ENCODE measurements at regions not wholly inside any gene's neighbourhood (a gene's known extent, or its start where the extent isn't known, plus 50 kb on each side); places are given as distances from the start of the nearest gene placed in this dataset.

DNA sequence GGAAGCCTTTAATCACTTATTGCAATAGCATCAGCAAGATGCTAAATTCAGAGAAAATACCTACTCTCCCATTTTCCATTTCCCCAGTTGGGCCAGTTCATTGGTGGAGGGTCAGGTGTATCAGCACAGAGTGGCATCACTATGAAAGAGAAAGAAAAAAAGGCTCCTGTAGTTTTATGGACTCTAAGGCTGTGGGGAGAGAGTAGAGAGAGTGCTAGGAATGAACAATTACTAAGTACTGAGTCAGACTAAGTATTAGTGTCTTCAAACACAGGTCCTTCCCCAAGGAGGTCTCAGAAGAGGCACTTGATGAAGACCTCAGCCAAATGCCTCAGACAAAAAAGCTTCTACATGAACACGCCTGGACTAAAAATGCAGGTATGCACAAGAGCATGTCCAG lies 1061.9 kb downstream of the FSTL5 start:
- H3K27me3 ChIP-seq (ENCODE audit: control insufficient read depth, insufficient read depth, low read length): no peaks in the 10 kb centered on the region
- no peaks in the 10 kb centered on the region for H3K36me3 ChIP-seq (ENCODE audit: control insufficient read depth, insufficient read depth, low read length)
- FAIRE-seq: no peak
- TF ChIP-seq, protein P1, sequence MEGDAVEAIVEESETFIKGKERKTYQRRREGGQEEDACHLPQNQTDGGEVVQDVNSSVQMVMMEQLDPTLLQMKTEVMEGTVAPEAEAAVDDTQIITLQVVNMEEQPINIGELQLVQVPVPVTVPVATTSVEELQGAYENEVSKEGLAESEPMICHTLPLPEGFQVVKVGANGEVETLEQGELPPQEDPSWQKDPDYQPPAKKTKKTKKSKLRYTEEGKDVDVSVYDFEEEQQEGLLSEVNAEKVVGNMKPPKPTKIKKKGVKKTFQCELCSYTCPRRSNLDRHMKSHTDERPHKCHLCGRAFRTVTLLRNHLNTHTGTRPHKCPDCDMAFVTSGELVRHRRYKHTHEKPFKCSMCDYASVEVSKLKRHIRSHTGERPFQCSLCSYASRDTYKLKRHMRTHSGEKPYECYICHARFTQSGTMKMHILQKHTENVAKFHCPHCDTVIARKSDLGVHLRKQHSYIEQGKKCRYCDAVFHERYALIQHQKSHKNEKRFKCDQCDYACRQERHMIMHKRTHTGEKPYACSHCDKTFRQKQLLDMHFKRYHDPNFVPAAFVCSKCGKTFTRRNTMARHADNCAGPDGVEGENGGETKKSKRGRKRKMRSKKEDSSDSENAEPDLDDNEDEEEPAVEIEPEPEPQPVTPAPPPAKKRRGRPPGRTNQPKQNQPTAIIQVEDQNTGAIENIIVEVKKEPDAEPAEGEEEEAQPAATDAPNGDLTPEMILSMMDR (IDR thresholded peaks at IDR 0.05; ENCODE audit: insufficient read depth, low read length, severe bottlenecking): no peak
- DNase-seq (ENCODE audit: low read depth): no peak
- H3K4me3 ChIP-seq (ENCODE audit: low read depth, low read length): no peak overlapping the region

GRCh38 chr4:161097821-161098220 lies 1066.0 kb downstream of the FSTL5 start:
- Histone ChIP-seq H3K36me3 (ENCODE audit: control insufficient read depth, insufficient read depth, low read length) (no peaks in the 10 kb centered on the region), H3K27me3 (ENCODE audit: control insufficient read depth, insufficient read depth, low read length) (no peaks in the 10 kb centered on the region), H3K4me3 (ENCODE audit: low read depth, low read length) (no peak overlapping the region)
- TF ChIP-seq, protein P1 (IDR thresholded peaks at IDR 0.05; ENCODE audit: insufficient read depth, low read length, severe bottlenecking): no peak
- no peak for FAIRE-seq
- DNase-seq (ENCODE audit: low read depth): no peak

DNA sequence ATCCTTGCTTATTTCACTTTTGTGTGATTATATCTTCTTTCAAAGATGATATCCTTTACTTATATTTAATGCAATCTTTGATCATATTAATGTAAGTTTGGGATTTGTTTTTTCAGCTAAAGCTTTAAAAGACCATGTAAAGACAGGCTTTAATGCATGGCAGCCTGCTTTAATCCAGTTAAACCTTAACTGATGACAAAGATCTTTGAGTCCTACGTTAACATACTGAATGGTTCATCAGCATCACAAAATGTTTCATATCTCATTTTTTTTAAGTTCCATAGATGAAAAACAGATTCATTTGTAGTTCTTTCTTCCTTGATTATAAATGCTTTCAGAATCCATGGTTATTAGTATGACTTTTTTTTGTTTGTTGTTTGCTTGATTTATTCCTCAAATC lies 1102.8 kb downstream of the FSTL5 start:
- Histone ChIP-seq H3K27me3 (ENCODE audit: control insufficient read depth, insufficient read depth, low read length) (no peaks in the 10 kb centered on the region), H3K36me3 (ENCODE audit: control insufficient read depth, insufficient read depth, low read length) (no peaks in the 10 kb centered on the region), H3K4me3 (ENCODE audit: low read depth, low read length) (no peak overlapping the region)
- DNase-seq (ENCODE audit: low read depth) (no peak), FAIRE-seq (no peak)
- TF ChIP-seq, protein P1 (IDR thresholded peaks at IDR 0.05; ENCODE audit: insufficient read depth, low read length, severe bottlenecking): no peak

All from bronchial epithelial cell (primary cell).